ENCODE measurements at regions not wholly inside any gene's neighbourhood (a gene's known extent, or its start where the extent isn't known, plus 50 kb on each side); places are given as distances from the start of the nearest gene placed in this dataset.

- POLR2A ChIA-PET (ENCODE audit: partially characterized antibody) = no interaction called here
- CTCF ChIA-PET (ENCODE audit: partially characterized antibody) = no interaction called here
These were observed 235.5 kb downstream of the CMPK2 start for GRCh38 chr2:6630209-6630608.

More at GRCh38 chr2:6630209-6630608, 235.5 kb downstream of the CMPK2 start:
- no peaks in the 10 kb centered on the region for H3K9me3 ChIP-seq (ENCODE audit: insufficient read depth in 2 of 2, low read depth in 1 of 2, low read length in 1 of 2)
- H3K27me3 ChIP-seq (replicated peaks in 1 of 4; ENCODE audit: control insufficient read depth in 3 of 4, extremely low read depth in 1 of 4, insufficient read depth in 3 of 4, low read length in 3 of 4) = no peaks in the 10 kb centered on the region
- no peaks in the 10 kb centered on the region for H3K4me1 ChIP-seq (replicated peaks in 1 of 4; ENCODE audit: control insufficient read depth in 3 of 4, insufficient read depth in 4 of 4, low read length in 3 of 4)
- H3K27ac ChIP-seq (ENCODE audit: low read depth, low read length) = no peak overlapping the region
- 91% methylated on average over 3 of the region's 3 CpGs; no CpG with 5 or more reads in 1 of the 2 experiments for WGBS, 2 experiments (ENCODE audit: extremely low coverage in 1 of 2, insufficient coverage in 1 of 2, insufficient read length in 1 of 2, insufficient replicate concordance in 2 of 2, low coverage in 1 of 2, low lambda C conversion rate in 2 of 2, missing lambda C conversion rate in 1 of 2)
- H2BK5ac ChIP-seq (ENCODE audit: low read depth, low read length) = no peak overlapping the region
- no peak overlapping the region for H2BK120ac ChIP-seq (replicated peaks; ENCODE audit: low read depth, low read length)
- H3K9ac ChIP-seq (replicated peaks in 1 of 4; ENCODE audit: extremely low read depth in 1 of 4, low read depth in 3 of 4, low read length in 3 of 4) = no peak overlapping the region
- H4K20me1 ChIP-seq (replicated peaks in 1 of 2; ENCODE audit: control insufficient read depth in 1 of 2, insufficient read depth in 2 of 2, low read length in 2 of 2) = no peaks in the 10 kb centered on the region
- H3K4me3 ChIP-seq (ENCODE audit: extremely low read depth in 1 of 4, insufficient read depth in 2 of 4, low read depth in 3 of 4, low read length in 4 of 4) = no peak overlapping the region
- H3K18ac ChIP-seq (ENCODE audit: extremely low read depth, low read length) = no peak overlapping the region
- H4K8ac ChIP-seq (ENCODE audit: extremely low read depth, insufficient read depth, low read length) = no peak overlapping the region
- no peak overlapping the region for H3K23ac ChIP-seq (ENCODE audit: insufficient read length)
- no peak overlapping the region for H4K5ac ChIP-seq (ENCODE audit: insufficient read length, low read depth, low read length)
- no peaks in the 10 kb centered on the region for H3K79me2 ChIP-seq (ENCODE audit: control insufficient read depth in 1 of 2, insufficient read depth in 2 of 2, low read length in 2 of 2)
- no peak for TF ChIP-seq CBX5 (IDR thresholded peaks at IDR 0.05; ENCODE audit: low read depth, low read length)
- no peak for TF ChIP-seq SIRT6 (IDR thresholded peaks at IDR 0.05; ENCODE audit: low read length)
- TF ChIP-seq SIX5 (IDR thresholded peaks at IDR 0.05; ENCODE audit: low read depth, low read length) = no peak
- TF ChIP-seq GABPA (IDR thresholded peaks at IDR 0.05; ENCODE audit: borderline replicate concordance, insufficient read depth, low read length) = no peak
- TF ChIP-seq POLR2AphosphoS5 (IDR thresholded peaks at IDR 0.05; ENCODE audit: low read depth, low read length) = no peak
- TF ChIP-seq TAF7 (optimal IDR thresholded peaks at IDR 0.05; ENCODE audit: borderline replicate concordance, low read depth, low read length) = no peak
- no peak for TF ChIP-seq MAFK (IDR thresholded peaks at IDR 0.05; ENCODE audit: low read depth, low read length)
- no peak for TF ChIP-seq BRCA1 (IDR thresholded peaks at IDR 0.05; ENCODE audit: low read depth, low read length)
- TF ChIP-seq EGR1 (IDR thresholded peaks at IDR 0.05; ENCODE audit: borderline replicate concordance, low read depth, low read length) = no peak
- no peak for TF ChIP-seq BACH1 (IDR thresholded peaks at IDR 0.05; ENCODE audit: low read length)
- TF ChIP-seq HDAC6 (IDR thresholded peaks at IDR 0.05; ENCODE audit: low read depth, low read length) = no peak
- TF ChIP-seq RXRA (IDR thresholded peaks at IDR 0.05; ENCODE audit: insufficient read depth, low read depth, low read length) = no peak
- no peak for TF ChIP-seq CBX8 (IDR thresholded peaks at IDR 0.05; ENCODE audit: borderline replicate concordance, low read depth, low read length)
- no peak for TF ChIP-seq CHD2 (IDR thresholded peaks at IDR 0.05; ENCODE audit: low read length)
- no peak for TF ChIP-seq POLR2A (IDR thresholded peaks at IDR 0.05; ENCODE audit: control extremely low read depth in 1 of 2, low read depth in 2 of 2, low read length in 2 of 2)
- TF ChIP-seq KDM5A (IDR thresholded peaks at IDR 0.05; ENCODE audit: low read length) = no peak
- no peak for TF ChIP-seq FOSL1 (IDR thresholded peaks at IDR 0.05; ENCODE audit: insufficient read depth, low read depth, low read length)
- TF ChIP-seq TBP (IDR thresholded peaks at IDR 0.05; ENCODE audit: low read depth, low read length) = no peak
- H3K14ac ChIP-seq (ENCODE audit: insufficient read length) = no peak overlapping the region
- H3K36me3 ChIP-seq (ENCODE audit: control insufficient read depth in 2 of 4, insufficient read depth in 4 of 4, low read length in 3 of 4) = no peaks in the 10 kb centered on the region
- H2BK15ac ChIP-seq (ENCODE audit: low read length) = no peak overlapping the region
- no peak overlapping the region for H2AK5ac ChIP-seq (ENCODE audit: low read depth, low read length)
- no peak overlapping the region for H2BK12ac ChIP-seq (ENCODE audit: low read depth, low read length)
- no peak overlapping the region for H2AFZ ChIP-seq (ENCODE audit: low read length)
- H2BK20ac ChIP-seq (ENCODE audit: low read length) = no peak overlapping the region
- no peak overlapping the region for H3K4ac ChIP-seq (replicated peaks; ENCODE audit: insufficient read length, low read depth, low read length)
- no peak overlapping the region for H3K4me2 ChIP-seq (ENCODE audit: insufficient read depth in 1 of 2, low read depth in 2 of 2, low read length in 2 of 2)
- H3K79me1 ChIP-seq (ENCODE audit: low read depth, low read length) = no peaks in the 10 kb centered on the region; the same call in 1 of the 2 replicates
- FAIRE-seq (no peak), DNase-seq (ENCODE audit: low read depth in 1 of 2, low spot score in 2 of 2) (no peak)
- no peak overlapping the region for H4K91ac ChIP-seq (replicated peaks; ENCODE audit: insufficient read length, low read length)
- H3K56ac ChIP-seq (replicated peaks; ENCODE audit: insufficient read length, low read depth, low read length) = no peak overlapping the region
- no peaks in the 10 kb centered on the region for H3K23me2 ChIP-seq (ENCODE audit: low read depth, low read length)

Measured in H1 (cell line).